Activated T-cell treated with anti-CD3 and anti-CD28 coated beads for 4 hours (primary cell): ENCODE measurements at regions not wholly inside any gene's neighbourhood (a gene's known extent, or its start where the extent isn't known, plus 50 kb on each side); places are given as distances from the start of the nearest gene placed in this dataset.

Source experiments
- DNase-seq: peaks from one replicate; pipeline ENCODE4 v3.0.0-alpha.2; 2020

GRCh38 chr5:128904805-128905567 is 60.3 kb upstream of the SLC27A6 start:
- no peak for DNase-seq

- DNase-seq: peak; percentile 15
These were observed 59.6 kb upstream of the SLC27A6 start for GRCh38 chr5:128905568-128906110.

DNA sequence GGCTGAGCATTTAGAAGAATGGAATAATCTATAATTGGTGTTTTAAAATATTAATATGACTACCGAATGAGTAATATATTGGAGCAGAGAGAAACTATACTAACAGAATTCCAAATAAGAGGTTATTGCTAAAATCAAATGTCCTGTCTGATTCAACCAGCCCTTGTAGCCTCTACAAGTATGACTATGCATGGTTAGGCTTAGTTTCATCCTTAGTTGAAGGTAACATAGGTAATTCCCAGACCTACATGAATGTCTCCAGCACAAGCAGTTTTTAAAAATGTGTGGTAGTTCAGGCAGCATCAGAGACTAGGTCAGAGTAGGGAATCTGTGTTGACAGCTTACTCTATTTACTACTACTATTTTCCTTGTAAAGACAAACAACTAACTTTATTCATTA is 51.7 kb upstream of the SLC27A6 start:
- DNase-seq: no peak
